ENCODE measurements at regions not wholly inside any gene's neighbourhood (a gene's known extent, or its start where the extent isn't known, plus 50 kb on each side); places are given as distances from the start of the nearest gene placed in this dataset.

DNA sequence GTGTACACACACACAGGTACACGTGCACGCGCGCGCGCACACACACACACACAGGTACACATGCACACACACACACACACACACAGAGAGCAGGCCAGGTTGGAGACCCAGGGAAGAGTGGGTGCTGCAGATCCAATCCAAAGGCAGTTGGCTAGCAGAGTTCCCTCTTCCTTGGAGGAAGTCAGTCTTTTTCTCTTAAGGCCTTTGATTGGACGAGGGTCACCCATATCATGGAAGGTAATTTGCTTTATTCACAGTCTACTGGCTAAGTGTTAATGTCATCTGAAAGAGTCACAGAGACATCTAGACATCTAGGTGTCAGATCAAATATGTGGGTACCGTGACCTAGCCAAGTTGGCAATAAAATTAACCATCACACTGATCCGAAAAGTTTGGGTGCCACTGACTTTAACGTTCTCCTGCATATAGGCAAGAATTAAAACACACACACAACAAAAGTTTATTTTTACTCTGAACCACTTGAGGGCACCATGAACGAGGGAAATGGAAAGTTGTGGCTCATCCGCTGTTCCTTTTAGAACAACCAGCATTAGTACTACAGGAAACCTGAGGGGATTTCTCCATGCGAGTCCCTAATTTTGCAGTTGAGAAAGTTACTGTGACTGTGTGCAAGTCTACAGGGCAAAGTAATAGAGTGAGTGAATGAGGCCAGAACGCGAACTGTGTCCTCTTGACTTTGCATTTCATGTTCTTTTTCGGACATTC, 66.0 kb upstream of the STOX2 start:
- TF ChIP-seq, protein P1, sequence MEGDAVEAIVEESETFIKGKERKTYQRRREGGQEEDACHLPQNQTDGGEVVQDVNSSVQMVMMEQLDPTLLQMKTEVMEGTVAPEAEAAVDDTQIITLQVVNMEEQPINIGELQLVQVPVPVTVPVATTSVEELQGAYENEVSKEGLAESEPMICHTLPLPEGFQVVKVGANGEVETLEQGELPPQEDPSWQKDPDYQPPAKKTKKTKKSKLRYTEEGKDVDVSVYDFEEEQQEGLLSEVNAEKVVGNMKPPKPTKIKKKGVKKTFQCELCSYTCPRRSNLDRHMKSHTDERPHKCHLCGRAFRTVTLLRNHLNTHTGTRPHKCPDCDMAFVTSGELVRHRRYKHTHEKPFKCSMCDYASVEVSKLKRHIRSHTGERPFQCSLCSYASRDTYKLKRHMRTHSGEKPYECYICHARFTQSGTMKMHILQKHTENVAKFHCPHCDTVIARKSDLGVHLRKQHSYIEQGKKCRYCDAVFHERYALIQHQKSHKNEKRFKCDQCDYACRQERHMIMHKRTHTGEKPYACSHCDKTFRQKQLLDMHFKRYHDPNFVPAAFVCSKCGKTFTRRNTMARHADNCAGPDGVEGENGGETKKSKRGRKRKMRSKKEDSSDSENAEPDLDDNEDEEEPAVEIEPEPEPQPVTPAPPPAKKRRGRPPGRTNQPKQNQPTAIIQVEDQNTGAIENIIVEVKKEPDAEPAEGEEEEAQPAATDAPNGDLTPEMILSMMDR (IDR thresholded peaks at IDR 0.05; ENCODE audit: unreplicated experiment), result peak; percentile 39
- no peak overlapping the region for H3K4me3 Mint-ChIP-seq (ENCODE audit: low read depth)
- H3K27ac Mint-ChIP-seq, result no peak overlapping the region
- peaks cover under 1% of the 10 kb centered on the region for H3K36me3 Mint-ChIP-seq (ENCODE audit: insufficient read depth)
- peaks cover 4% of the 10 kb centered on the region for H3K4me1 Mint-ChIP-seq (ENCODE audit: low read depth)
- H3K27me3 Mint-ChIP-seq, result no peaks in the 10 kb centered on the region
- no peak for DNase-seq (ENCODE audit: low spot score, unreplicated experiment)
- no peaks in the 10 kb centered on the region for H3K9me3 Mint-ChIP-seq (ENCODE audit: low read depth)

DNA sequence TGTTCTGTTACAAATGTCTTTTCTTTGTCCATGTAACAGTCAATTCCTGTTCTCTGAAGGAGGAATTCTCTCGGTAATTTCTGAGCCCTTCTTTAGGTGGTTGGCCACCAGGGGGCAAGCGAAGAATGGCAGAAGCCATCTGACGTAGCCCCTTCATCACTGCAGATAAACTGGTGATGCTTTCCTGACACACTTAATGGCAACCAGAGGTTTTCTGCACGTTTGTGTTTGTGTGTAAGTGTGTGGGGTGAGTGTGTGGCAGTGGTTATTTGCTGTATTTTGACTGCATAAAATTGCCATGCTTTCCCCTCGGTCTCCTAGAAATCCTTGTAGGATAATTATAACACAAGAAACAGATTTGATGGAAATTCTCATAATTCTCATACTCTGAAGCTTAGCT, 64.8 kb upstream of the STOX2 start:
- H3K4me1 Mint-ChIP-seq (ENCODE audit: low read depth), result peaks cover 4% of the 10 kb centered on the region
- peak; percentile 58 for DNase-seq (ENCODE audit: low spot score, unreplicated experiment)
- TF ChIP-seq, protein P1 (IDR thresholded peaks at IDR 0.05; ENCODE audit: unreplicated experiment), result peak; percentile 94
- H3K36me3 Mint-ChIP-seq (ENCODE audit: insufficient read depth), result peaks cover 1% of the 10 kb centered on the region
- no peaks in the 10 kb centered on the region for H3K9me3 Mint-ChIP-seq (ENCODE audit: low read depth)
- no peak overlapping the region for H3K27ac Mint-ChIP-seq
- no peaks in the 10 kb centered on the region for H3K27me3 Mint-ChIP-seq
- H3K4me3 Mint-ChIP-seq (ENCODE audit: low read depth), result no peak overlapping the region

DNA sequence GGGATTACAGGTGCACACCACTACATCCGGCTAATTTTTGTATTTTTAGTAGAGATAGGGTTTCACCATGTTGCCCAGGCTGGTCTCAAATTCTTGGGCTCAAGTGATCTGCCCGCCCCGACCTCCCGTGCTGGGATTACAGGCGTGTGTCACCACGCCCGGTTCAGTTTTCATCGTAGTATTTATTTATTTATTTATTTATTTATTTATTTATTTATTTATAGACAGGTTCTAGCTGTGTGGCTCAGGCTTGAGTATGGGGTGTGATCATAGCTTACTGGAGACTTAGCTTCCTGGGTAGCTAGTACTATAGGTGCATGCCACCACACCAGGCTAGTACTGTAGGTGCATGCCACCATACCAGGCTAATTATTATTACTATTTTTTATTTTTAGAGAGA, 64.1 kb upstream of the STOX2 start:
- H3K27me3 Mint-ChIP-seq, result no peaks in the 10 kb centered on the region
- no peak overlapping the region for H3K27ac Mint-ChIP-seq
- DNase-seq (ENCODE audit: low spot score, unreplicated experiment), result no peak
- peaks cover 1% of the 10 kb centered on the region for H3K36me3 Mint-ChIP-seq (ENCODE audit: insufficient read depth)
- peaks cover under 1% of the 10 kb centered on the region for H3K9me3 Mint-ChIP-seq (ENCODE audit: low read depth)
- TF ChIP-seq, protein P1 (IDR thresholded peaks at IDR 0.05; ENCODE audit: unreplicated experiment), result no peak
- peaks cover 4% of the 10 kb centered on the region for H3K4me1 Mint-ChIP-seq (ENCODE audit: low read depth)
- no peak overlapping the region for H3K4me3 Mint-ChIP-seq (ENCODE audit: low read depth)

DNA sequence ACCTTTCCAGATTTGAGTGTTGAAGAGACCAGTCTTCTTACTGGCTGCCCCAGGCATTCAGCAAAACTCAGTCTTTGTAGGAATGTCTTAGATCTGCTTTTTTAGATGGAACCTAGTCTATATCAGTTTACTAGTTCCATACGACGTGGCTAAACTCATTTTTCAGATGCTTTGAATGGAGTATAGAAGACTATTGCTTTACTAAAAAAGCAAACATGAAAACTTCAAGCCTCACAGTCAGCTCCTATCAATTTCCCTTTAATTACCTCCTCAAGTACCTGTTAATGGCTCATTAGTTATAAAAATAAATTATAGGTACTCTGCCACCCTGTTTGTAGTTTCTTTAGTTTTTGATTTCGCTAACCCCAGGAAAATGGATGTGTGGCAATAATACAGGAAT, 63.0 kb upstream of the STOX2 start:
- TF ChIP-seq, protein P1 (IDR thresholded peaks at IDR 0.05; ENCODE audit: unreplicated experiment), result no peak
- no peak for DNase-seq (ENCODE audit: low spot score, unreplicated experiment)
- peaks cover 4% of the 10 kb centered on the region for H3K4me1 Mint-ChIP-seq (ENCODE audit: low read depth)
- H3K36me3 Mint-ChIP-seq (ENCODE audit: insufficient read depth), result peaks cover 3% of the 10 kb centered on the region
- peaks cover 10% of the 10 kb centered on the region for H3K9me3 Mint-ChIP-seq (ENCODE audit: low read depth)
- no peak overlapping the region for H3K27ac Mint-ChIP-seq
- H3K4me3 Mint-ChIP-seq (ENCODE audit: low read depth), result no peak overlapping the region
- no peaks in the 10 kb centered on the region for H3K27me3 Mint-ChIP-seq

DNA sequence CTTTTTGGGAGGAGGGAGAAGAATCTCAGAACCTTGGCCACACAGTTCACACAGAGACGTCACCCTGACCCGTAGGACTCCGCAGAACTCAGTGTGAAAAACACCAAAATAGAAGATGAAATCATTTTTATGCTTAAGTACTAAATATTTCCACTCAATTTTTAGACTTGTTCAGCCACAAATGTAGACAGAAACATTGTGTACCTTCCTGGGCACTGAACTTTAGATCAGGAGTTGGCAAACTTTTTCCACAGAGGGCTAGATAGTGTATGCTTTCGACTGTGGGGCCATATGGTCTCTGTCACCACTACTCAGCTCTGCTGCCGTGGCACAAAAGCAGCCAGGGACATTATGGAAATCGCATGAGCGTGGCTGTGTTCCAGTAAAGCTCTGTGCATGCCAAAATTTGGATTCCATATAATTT, 61.8 kb upstream of the STOX2 start:
- H3K9me3 Mint-ChIP-seq (ENCODE audit: low read depth), result peaks cover 12% of the 10 kb centered on the region
- H3K4me1 Mint-ChIP-seq (ENCODE audit: low read depth), result peaks cover 4% of the 10 kb centered on the region
- H3K27me3 Mint-ChIP-seq, result no peaks in the 10 kb centered on the region
- H3K4me3 Mint-ChIP-seq (ENCODE audit: low read depth), result no peak overlapping the region
- DNase-seq (ENCODE audit: low spot score, unreplicated experiment), result no peak
- no peak overlapping the region for H3K27ac Mint-ChIP-seq
- TF ChIP-seq, protein P1 (IDR thresholded peaks at IDR 0.05; ENCODE audit: unreplicated experiment), result no peak
- peaks cover 3% of the 10 kb centered on the region for H3K36me3 Mint-ChIP-seq (ENCODE audit: insufficient read depth)

Data from progenitor cell of endocrine pancreas (in vitro differentiated cells).